Kidney (tissue), 13 donors: ENCODE measurements at regions not wholly inside any gene's neighbourhood (a gene's known extent, or its start where the extent isn't known, plus 50 kb on each side); places are given as distances from the start of the nearest gene placed in this dataset.

Experiments
- DNase-seq, 5 donors: peaks; one replicate each; pipeline ENCODE4 v3.0.0-alpha.2; 2013 to 2020
- FAIRE-seq: peaks from 2 replicates; lab custom pipeline; 2012; peaks lifted over from hg19 to GRCh38; lab: Jason Lieb, UNC
- H3K27ac ChIP-seq, 2 donors: one replicate each; pipeline ENCODE4 v1.7.0; 2013; ENCODE audit warnings: low read depth in 2 of 2, low read length in 2 of 2, inconsistent platforms in 1 of 2
- H3K27me3 ChIP-seq: one replicate; pipeline ENCODE4 v1.7.1; 2013; ENCODE audit warnings: low read length, inconsistent platforms; ENCODE audit not compliant: control insufficient read depth, insufficient read depth
- H3K36me3 ChIP-seq, 3 donors: one replicate each; pipeline versions ENCODE4 v1.7.0 to v1.7.1; 2013; ENCODE audit warnings: low read length in 3 of 3, control low read depth in 1 of 3, inconsistent platforms in 1 of 3; ENCODE audit not compliant: insufficient read depth in 3 of 3, control insufficient read depth in 2 of 3
- H3K4me1 ChIP-seq, 3 donors: one replicate each; pipeline versions ENCODE4 v1.7.0 to v1.7.1; 2013; ENCODE audit warnings: low read length in 3 of 3, inconsistent platforms in 1 of 3, low read depth in 1 of 3; ENCODE audit not compliant: control insufficient read depth in 2 of 3, insufficient read depth in 2 of 3
- H3K4me3 ChIP-seq, 3 donors: one replicate each; pipeline versions ENCODE4 v1.7.0 to v1.8.1; 2013; ENCODE audit warnings: low read length in 3 of 3, control low read depth in 1 of 3, inconsistent platforms in 1 of 3
- H3K9ac ChIP-seq, 3 donors: one replicate each; pipeline versions ENCODE4 v1.7.0 to v1.7.1; 2013; ENCODE audit warnings: low read length in 3 of 3, control low read depth in 1 of 3, inconsistent platforms in 1 of 3
- H3K9me3 ChIP-seq, 3 donors: one replicate each; pipeline versions ENCODE4 v1.7.0 to v1.7.1; 2013; ENCODE audit warnings: low read length in 3 of 3, control low read depth in 1 of 3, inconsistent platforms in 1 of 3; ENCODE audit not compliant: control insufficient read depth in 2 of 3, insufficient read depth in 1 of 3
- intact Hi-C: fragments of 100-400 bp; cut with DNase I; formaldehyde crosslinking; loops from one replicate; pipeline ENCODE4 v1.11.1; 2022
- TF ChIP-seq, protein P1 (sequence below): IDR thresholded peaks from 3 replicates; pipeline ENCODE4 v1.5.1; 2012; ENCODE audit warnings: mild to moderate bottlenecking, moderate library complexity, borderline replicate concordance; ENCODE audit not compliant: insufficient read depth; ENCODE audit errors: extremely low read depth
- donor health status: control.
- donor health status: control.
- donor health status: control.
- donor health status: control.
- donor health status: control.
- donor health status: DM: yes; HTN: yes; CAD: no.
- donor health status: Normal renal cell carcinoma (clear cell type).

DNA sequence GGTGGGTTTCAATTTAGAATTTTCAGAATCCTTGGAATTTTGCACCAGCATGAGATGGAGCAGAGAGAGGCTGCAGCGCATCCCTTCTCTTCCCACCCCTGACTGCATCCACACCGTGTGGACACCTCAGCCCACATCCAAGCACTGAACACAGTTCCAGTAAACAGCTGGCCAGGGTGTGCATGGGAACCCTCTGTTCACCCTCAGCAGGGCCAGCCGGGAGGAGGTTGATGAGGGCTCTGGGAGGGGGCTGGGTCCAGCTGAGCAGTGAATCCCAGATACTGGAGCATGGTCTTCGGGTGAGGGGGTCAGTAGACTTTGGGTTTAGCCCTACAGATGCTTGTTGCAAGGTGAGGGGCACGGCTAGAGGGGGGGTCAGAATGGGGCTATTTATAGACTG lies 85.8 kb downstream of the RPLP1 start:
- FAIRE-seq, result no peak
- Histone ChIP-seq H3K9me3 (no peaks in the 10 kb centered on the region), H3K9ac (no peak overlapping the region), H3K36me3 (no peaks in the 10 kb centered on the region), H3K4me3 (no peak overlapping the region), H3K27ac (no peak overlapping the region), H3K27me3 (no peaks in the 10 kb centered on the region), H3K4me1 (peaks cover 12 to 38% (median 13%) of the 10 kb centered on the region in 3 donors)
- TF ChIP-seq, protein P1, sequence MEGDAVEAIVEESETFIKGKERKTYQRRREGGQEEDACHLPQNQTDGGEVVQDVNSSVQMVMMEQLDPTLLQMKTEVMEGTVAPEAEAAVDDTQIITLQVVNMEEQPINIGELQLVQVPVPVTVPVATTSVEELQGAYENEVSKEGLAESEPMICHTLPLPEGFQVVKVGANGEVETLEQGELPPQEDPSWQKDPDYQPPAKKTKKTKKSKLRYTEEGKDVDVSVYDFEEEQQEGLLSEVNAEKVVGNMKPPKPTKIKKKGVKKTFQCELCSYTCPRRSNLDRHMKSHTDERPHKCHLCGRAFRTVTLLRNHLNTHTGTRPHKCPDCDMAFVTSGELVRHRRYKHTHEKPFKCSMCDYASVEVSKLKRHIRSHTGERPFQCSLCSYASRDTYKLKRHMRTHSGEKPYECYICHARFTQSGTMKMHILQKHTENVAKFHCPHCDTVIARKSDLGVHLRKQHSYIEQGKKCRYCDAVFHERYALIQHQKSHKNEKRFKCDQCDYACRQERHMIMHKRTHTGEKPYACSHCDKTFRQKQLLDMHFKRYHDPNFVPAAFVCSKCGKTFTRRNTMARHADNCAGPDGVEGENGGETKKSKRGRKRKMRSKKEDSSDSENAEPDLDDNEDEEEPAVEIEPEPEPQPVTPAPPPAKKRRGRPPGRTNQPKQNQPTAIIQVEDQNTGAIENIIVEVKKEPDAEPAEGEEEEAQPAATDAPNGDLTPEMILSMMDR, result no peak
- peak in 1 of 5 donors; percentile 44 for DNase-seq
- intact Hi-C loops, result no loop called here

DNA sequence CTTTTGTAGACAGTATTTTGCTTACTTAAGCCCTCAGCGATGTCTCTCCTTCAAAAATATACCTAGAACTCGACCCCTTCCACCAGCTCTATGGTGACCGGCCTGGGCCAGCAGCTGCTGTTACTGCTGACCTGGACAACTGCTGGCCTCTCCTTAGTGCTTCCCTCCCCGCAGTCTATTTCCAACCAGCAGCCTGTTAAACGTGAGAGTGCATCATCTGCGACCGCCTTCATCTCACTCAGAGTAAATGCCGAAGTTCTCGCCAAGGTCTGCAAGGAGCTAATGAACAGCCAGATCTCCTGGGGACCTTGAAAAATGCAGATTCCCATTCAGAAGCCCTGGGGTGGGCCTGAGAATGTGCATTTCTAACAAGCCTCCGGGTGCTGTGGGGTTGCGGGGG lies 86.7 kb downstream of the RPLP1 start:
- Histone ChIP-seq H3K4me1 (peaks cover 12 to 38% (median 13%) of the 10 kb centered on the region in 3 donors), H3K36me3 (no peaks in the 10 kb centered on the region), H3K4me3 (no peak overlapping the region), H3K27ac (no peak overlapping the region), H3K27me3 (no peaks in the 10 kb centered on the region), H3K9ac (no peak overlapping the region), H3K9me3 (no peaks in the 10 kb centered on the region)
- FAIRE-seq, result no peak
- intact Hi-C loops, result no loop called here
- DNase-seq, result peak in 2 of 5 donors; percentile 41 to 57
- TF ChIP-seq, protein P1, result no peak

DNA sequence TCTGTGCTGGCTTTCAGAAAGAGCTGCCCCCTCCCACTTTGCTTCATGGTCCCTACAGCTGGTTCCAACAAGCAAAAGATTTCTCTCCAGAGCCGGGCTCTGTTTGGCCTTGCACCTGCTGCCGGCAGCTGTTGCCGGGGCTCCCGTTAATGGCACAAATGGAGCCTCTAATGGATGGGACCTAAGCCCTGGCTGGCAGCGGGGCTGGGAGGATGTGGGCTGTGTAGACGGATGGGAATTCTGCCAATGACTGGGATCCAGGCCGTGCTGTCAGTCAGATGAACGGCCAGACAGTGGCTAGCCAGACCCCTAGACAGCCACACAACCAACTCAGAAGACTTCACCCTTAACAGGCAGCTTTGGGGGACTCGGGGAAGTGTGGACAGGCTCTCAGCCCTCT lies 88.0 kb downstream of the RPLP1 start:
- TF ChIP-seq, protein P1, result no peak
- H3K9ac ChIP-seq, result no peak overlapping the region
- no peak overlapping the region for H3K27ac ChIP-seq
- H3K4me1 ChIP-seq, result peaks cover 12 to 35% (median 13%) of the 10 kb centered on the region in 3 donors
- no peaks in the 10 kb centered on the region for H3K27me3 ChIP-seq
- intact Hi-C loops, result no loop called here
- peak in 1 of 5 donors; percentile 38 for DNase-seq
- no peaks in the 10 kb centered on the region for H3K9me3 ChIP-seq
- H3K36me3 ChIP-seq, result no peaks in the 10 kb centered on the region
- no peak overlapping the region for H3K4me3 ChIP-seq
- FAIRE-seq, result no peak

DNA sequence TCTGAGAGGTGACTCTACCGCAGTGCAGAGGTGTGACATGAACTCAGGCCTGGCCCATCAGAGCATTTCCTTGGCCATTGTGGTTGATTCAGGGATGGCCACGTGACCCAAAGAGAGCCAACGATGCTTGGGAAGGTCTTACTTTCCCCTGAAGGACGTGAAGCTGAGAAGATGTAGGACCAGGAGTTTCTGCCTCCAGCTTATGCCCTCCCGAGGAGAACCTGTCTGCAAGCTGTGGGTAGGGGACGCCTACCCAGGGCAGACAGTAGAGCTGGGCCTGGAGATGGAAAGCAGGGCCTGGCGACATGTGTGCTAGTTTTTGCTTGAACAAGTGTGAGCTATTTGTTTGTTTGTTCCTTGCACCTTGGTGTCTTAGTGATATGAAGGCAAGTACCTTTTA lies 89.4 kb downstream of the RPLP1 start:
- H3K36me3 ChIP-seq, result no peaks in the 10 kb centered on the region
- peak in 1 of 5 donors; percentile 22 for DNase-seq
- no peak overlapping the region for H3K27ac ChIP-seq
- no peak overlapping the region for H3K9ac ChIP-seq
- TF ChIP-seq, protein P1, result no peak
- no peaks in the 10 kb centered on the region for H3K9me3 ChIP-seq
- peaks cover 5 to 22% (median 8%) of the 10 kb centered on the region in 3 donors for H3K4me1 ChIP-seq
- H3K27me3 ChIP-seq, result no peaks in the 10 kb centered on the region
- H3K4me3 ChIP-seq, result no peak overlapping the region
- no peak for FAIRE-seq
- intact Hi-C loops, result no loop called here
